ENCODE measurements at regions not wholly inside any gene's neighbourhood (a gene's known extent, or its start where the extent isn't known, plus 50 kb on each side); places are given as distances from the start of the nearest gene placed in this dataset.

- no peak for DNase-seq (ENCODE audit: low read depth in 4 of 4, low spot score in 1 of 4)
These were observed 58.9 kb downstream of the NUDT11 start for GRCh38 chrX:51437521-51437920.

DNA sequence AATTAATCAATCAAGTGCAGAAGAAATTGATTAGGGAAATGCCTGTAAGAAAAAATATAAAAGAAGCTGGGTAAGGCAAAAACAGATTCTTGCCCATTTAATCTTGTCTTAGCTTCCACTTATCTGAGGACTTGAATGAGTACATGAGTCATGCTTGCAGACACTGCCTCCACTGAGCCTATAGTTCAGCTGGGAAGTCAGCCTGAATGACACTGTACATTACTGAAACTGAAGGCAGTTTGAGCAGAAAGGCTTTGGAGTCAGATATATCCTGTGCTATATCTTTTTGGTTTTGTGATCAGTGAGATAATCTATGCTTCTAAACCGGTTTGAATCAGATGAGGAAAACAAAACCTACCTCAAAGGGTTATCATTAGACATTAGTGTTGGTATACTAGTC is 61.3 kb downstream of the NUDT11 start:
- DNase-seq (ENCODE audit: low read depth in 4 of 4, low spot score in 1 of 4) = no peak

DNA sequence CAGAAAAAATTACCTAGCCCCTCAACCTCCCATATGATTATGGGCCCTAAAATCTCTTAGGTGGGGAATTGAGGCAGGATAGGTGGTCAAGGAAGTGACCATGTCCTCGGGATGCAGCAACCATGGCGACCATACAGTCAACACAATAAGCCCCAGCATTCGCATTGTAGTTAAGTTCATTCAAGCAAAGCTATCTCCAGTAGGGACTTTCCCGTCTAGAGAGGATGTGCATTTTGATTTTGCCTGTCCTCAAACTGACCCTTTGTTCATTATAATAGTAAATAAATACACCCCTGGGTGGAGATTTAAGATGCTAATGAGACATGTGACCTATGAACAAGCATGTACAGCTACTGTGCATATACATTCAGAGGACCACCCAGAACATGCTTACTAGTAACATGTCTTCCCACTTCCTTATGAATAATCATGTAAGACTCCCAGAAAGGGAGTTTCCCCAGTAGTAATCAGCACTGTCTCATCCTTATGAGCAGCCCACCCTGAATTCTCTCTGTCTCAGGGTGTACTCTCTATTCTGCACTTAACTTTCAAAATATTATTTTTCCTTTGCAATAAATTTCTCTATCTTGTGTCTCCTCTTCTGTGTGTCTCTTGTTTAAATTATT is 74.3 kb downstream of the NUDT11 start:
- DNase-seq (ENCODE audit: low read depth in 4 of 4, low spot score in 1 of 4) = no peak

GRCh38 chrX:51420610-51421009 is 75.8 kb downstream of the NUDT11 start:
- DNase-seq (ENCODE audit: low read depth in 4 of 4, low spot score in 1 of 4) = peak in 2 of 4 experiments; percentile 2 to 8

- DNase-seq (ENCODE audit: low read depth in 4 of 4, low spot score in 1 of 4) = no peak
These were observed 75.8 kb downstream of the NUDT10 start for GRCh38 chrX:51408462-51408861.

GRCh38 chrX:51407520-51408409 is 75.1 kb downstream of the NUDT10 start:
- DNase-seq (ENCODE audit: low read depth in 4 of 4, low spot score in 1 of 4) = no peak

DNA sequence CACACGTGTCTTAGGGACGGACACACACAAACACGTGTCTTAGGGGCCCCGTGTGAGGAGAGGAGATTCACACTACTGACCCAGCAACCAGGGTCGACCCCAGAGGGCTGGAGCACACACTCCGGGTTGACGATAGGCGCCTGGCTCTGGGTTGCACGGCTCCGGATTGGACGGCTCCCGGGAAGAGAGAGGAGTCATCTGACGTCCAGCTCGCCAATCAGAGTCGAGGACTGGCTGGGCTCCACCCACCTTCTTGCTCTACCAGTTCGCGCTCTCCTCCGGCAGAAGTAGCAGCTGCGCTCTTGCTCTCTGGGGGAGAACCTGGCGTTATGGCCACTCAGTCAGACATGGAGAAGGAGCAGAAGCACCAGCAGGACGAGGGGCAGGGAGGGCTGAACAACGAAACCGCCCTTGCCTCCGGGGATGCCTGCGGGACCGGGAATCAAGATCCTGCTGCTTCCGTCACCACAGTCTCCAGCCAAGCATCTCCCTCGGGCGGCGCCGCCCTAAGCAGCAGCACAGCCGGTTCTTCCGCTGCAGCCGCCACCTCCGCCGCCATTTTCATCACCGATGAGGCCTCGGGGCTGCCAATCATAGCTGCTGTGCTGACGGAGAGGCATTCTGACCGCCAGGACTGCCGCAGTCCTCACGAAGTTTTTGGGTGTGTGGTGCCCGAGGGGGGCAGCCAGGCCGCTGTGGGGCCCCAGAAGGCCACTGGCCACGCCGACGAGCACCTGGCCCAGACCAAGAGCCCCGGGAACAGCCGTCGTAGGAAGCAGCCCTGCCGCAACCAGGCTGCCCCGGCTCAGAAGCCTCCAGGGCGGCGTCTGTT is 74.3 kb downstream of the NUDT10 start:
- DNase-seq (ENCODE audit: low read depth in 4 of 4, low spot score in 1 of 4) = no peak

DNA sequence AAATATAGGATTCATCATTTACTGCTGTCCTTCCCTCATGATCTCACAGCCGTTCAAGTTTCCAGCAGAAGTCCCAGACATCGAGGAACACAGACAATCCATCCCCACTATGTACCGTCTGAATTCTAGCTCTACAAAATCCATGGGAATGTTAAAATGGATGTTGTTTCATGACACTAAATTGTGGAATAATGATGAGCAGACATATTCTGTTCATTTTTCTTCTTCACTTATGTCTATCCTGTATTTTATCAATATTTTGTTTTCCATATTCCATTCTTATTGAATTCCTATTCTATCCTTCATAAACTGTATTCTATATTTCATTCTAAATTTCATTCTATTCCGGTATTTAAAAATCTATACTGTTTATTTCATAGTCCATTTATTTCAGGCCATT is 71.8 kb downstream of the NUDT10 start:
- DNase-seq (ENCODE audit: low read depth in 4 of 4, low spot score in 1 of 4) = no peak

- peak; percentile 1 to 40 (median 23) for DNase-seq (ENCODE audit: low read depth in 4 of 4, low spot score in 1 of 4)
These were observed 63.4 kb downstream of the NUDT10 start for GRCh38 chrX:51395810-51396728.

GRCh38 chrX:51395480-51395809 is 62.8 kb downstream of the NUDT10 start:
- DNase-seq (ENCODE audit: low read depth in 4 of 4, low spot score in 1 of 4) = no peak
